ENCODE measurements at regions not wholly inside any gene's neighbourhood (a gene's known extent, or its start where the extent isn't known, plus 50 kb on each side); places are given as distances from the start of the nearest gene placed in this dataset.
"Not testable (repeated sequence)": the region's sequence is repeated elsewhere in the genome, so short reads cannot be mapped to it uniquely, and the experiment has no call there.

DNA sequence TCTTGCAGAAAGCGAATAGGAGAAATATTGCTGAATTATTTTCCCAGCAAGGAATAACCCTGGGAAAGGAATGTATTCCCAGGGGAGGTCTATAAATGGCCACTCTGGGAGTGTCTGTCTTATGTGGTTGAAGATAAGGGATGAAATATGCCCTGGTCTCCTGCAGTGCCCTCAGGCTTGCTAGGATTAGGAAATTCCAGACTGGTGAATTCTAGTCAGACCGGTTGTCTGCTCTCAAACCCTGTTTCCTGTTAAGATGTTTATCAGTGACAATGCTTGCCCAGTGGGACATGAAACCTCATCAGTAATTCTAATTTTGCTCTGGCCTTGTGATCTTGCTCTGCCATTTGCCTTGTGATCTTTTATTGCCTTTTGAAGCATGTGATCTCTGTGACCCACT, 148.2 kb upstream of the CHODL start:
- DNase-seq, result peak; percentile 0

DNA sequence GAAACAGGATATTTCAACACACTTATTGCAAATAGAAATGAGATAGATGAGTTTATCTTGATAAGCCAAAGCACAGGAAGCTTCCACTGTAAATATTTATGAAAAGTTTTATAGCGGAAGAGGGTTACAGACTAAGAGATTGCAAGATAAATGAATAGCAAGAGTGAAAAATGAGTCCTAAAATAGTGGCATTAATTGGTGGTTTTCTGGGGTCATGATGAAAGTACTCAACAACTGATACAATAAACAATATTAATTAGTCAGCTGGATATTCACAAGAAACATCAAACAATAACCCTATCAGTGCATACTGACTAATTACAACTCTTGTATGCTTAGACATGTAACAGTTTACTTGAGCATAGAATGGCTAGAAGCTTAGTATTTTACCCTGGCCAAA, 154.8 kb upstream of the CHODL start:
- no peak for DNase-seq

DNA sequence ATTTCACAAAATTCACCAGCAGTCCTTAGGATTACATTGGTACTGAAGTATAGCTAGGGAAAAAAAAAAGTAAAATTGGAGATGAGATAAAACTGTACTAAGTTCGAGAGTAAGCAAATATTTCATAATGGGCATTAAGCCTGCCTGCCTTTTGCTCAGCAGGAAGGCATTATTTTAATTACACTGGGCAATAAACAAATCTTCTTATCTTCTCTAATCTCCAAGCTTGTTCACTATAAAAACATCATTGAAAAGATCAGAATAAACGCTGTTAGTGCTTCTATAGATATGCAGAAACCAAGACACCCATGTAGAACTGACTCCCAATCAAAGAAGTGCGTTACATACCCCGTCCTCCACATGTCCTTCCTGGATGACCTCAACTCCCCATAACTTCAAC, 174.2 kb upstream of the CHODL start:
- no peak for DNase-seq

DNA sequence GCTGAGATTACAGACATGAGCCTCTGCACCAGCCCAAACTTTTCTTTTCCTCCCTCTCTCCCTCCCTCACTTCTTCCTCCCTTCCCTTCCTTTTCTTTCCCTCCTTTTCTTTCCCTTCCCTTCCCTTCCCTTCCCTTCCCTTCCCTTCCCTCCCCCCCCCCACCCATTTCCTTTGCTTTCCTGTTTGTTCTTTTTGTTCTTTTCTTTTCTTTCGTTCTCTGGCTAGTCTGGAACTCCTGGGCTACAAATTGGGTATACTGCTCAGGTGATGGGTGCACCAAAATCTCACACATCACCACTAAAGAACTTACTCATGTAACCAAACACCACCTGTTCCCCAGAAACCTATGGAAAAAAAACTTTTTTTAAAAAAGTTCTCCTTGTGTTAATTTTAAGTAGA, 174.8 kb upstream of the CHODL start:
- DNase-seq, result no peak

DNA sequence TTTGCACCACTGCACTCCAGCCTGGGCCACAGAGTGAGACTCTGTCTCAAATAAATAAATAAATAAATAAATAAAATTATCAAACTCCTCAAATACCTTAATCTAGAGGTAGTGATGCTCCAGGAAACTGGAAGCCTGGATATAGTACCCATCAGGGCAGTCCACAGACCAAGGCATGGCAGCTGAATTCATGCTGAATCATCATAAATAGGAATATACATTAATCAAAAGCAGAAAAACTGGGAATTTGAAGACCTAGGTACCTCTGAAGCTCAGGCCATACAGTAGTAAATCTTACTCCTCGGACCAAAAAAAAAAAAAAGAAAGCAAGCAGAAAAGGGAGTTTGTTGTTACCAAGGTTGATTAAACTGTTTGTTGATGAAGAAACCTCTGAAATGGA, 184.2 kb upstream of the CHODL start:
- no peak for DNase-seq

DNA sequence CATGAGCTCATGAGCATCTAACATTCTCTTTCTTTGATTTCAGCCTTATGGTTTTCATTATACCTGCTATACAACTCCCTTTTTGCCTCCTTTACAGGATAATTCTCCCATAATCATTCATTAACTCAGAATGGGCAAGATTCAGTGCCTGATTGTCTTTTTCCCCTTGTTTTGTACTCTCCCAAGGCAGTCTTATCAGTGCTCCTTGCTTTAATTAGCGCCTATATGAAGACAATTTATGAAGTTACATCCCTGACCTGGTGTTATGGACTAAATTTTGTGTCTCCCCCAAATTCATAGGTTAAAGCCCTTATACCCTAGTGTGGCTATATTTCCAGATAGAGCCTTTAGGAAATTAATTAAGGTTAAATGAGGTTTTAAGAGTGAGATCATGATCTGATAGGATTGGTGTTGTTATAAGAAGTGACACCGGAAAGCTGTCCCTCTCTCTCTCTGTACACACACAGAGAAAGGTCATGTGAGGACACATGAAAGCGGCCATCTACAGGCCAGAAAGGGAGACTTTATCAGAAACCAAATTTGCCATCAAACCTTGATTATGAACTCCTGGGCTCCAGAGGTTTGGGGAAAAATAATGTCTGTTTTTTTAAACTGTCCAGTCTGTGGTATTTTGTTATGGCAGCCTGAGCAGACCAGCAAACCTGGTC, 185.8 kb upstream of the CHODL start:
- no peak for DNase-seq

DNA sequence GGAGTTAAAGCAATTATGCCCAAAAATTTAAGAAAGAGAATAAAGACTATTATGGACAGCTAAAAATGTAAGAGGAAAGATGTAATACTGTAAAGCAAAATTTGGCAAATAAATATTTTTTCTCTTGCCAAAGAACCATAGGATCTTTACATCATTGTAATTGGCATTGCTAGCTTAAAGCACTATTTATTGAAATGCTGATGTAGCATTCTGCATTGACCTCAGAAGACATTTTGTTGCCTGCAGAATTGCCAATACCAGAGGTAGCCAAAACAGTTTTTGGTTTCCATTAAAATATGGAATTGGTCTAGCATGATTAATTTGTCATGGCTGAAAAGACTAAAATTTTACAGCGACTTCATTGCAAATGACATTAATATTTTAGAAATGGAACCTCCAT, 191.5 kb upstream of the CHODL start:
- no peak for DNase-seq

DNA sequence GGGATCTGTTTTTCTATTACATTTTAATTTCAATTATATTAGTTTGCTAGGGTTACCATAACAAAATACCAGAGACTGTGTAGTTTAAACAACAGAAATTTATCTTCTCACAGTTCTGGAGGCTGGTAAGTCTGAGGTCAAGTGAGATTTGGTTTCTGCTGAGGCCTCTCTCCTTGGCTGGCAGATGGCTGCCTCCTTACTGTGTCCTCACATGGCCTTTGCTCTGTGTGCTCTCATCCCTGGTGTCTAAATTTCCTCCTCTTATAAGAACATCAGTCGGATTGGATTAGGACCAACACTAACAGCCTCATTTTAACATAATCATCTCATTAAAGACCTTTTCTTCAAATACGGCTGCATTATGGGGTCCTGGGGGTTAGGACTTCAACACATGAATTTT, 195.2 kb upstream of the CHODL start:
- DNase-seq, result no peak

DNA sequence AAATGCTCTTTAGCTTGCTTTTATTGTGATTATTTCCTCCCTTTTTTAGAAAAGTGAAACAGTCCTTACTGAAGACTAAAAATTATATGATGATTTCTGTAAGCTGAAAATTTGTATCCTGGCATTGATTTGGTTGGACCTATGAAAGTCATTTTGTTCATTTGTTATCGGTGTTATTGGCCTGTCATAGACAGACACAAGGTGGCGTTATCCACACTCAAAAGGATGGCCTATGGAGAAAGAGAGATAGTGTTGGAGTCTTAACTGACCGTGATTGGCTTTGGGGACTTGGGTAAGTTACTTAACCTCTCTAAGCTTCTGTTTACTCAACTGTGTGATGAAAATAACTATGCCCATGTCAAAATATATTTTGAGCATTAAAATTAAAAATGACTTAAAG, 203.6 kb upstream of the CHODL start:
- peak; percentile 16 for DNase-seq

DNA sequence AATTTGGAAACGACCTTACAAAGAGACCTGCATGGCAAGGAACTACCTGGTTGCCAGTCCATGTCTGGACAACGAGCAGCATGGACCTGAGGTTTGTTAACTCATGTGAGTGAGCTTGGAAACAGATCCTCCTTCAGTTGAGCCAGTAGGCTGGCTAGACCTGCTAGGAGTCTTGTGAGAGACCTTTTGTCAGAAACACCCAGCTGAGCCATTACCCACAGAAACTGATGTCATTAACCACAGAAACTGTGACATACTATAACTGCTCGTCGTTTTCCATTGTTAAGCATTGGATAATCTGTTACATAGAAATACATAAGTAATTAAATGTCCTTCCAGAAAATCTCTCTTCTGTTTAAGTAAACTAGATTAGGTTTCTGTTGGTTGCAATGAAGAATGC, 211.1 kb upstream of the C21orf91 start:
- DNase-seq, result no peak

DNA sequence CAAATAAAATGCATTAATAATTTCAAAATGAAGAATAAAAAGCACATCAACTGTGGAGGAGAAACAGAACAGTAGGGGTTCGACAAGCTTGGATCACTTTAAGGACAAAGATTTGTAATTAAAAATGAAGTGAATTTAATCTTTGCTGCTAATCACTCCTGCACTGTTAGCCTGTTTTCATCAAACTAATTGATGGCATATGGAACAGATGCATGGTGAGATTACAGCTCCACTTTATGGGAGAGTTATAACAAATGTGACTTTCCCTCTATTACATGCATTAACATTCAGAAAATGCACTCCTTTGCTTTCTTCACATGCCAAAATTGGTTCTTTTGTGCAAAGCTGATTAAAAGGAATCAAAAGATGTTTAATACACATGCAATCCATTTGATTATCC, 207.2 kb upstream of the C21orf91 start:
- DNase-seq, result no peak

DNA sequence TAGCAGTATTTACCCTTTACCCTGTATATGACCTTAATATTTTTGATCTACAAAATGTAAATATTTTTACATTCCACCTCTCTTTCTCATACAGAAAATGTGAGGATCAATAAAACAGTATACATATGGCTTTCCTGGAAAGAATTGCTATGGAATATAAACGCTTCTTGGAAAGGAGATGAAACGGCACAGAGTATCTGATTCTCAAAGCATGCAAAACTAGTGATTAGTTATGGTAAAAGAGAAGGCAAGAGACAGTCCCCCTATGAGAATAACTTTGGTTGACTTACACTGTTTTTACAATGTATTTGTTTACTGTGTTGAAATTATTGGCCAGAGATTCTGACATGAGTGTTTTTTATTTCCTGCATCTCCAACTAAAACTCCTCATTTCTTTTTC, 204.6 kb upstream of the C21orf91 start:
- DNase-seq, result no peak

DNA sequence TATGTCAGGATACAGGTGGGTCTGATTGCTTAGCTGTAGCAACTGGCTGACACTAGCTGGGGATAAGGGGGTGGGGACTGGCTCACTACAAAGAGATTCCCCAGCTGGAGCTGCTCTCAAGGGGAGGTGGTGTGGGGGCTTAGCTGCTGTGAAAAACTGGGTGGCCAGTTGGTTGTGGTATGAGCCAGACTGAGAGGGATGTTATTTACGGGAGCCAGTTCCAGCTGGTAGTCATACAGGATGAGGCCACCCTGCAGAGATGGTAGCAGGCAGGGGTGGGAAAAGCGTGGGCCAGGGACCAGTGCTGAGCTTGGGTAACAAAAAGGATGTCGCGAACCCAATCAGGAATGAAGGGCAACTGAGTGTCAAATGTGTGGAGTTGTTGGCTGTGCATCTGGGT, 204.0 kb upstream of the C21orf91 start:
- DNase-seq, result no peak

DNA sequence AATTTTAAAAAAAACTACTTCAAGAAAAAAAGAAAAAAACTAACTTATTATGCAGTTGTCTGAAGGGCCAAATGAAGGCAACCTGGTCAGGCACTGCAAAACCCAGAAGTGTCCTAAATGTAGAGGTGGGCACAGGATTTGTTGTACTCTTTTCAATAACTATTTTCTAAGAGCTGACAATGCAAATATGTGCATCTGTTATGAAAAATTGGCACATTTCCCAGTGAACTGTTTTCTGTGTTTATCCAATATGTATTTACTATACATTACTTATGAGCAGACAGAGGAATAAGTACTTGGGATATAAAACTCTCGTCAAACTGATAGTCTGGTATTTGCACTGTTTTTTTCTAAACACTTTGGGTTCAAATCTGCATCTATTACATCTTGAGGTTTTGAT, 188.0 kb upstream of the C21orf91 start:
- DNase-seq, result no peak

DNA sequence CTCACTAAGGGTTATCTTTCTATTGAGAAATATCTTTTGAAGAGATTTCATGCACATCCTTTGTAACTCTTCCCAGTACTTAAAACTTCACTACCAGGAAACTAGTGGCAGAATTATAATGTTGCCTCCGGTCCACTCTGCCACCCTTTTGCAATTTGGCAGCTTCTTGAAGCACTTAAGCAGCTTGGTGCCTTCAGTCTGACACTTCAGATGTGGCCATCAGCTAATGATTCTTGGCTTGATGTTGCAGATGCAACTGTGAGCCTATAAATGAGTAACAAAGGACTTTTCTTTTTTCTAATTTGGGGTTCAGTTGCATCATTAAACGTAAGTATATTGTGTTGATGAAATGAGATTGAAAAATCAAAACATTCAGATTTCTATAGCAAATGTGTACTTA, 187.5 kb upstream of the C21orf91 start:
- no peak for DNase-seq

DNA sequence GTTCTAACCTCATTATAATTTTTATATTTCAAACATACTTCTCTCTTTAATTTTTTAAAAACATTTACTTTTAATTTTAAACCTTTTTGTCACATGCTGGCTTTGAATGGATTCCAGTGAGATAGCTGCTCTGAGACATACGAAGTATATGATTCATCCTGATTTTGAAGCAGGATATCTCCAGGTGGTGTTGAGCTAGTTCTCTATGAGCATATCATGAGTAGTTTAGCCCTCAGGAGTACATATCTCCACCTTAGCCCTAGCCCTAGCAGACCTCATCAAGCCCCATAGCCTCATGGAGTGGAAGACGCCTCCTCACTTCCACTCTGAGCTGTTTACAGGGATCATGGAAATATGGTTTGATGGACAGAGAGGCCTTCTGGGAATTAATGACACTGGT, 183.2 kb upstream of the C21orf91 start:
- no peak for DNase-seq

DNA sequence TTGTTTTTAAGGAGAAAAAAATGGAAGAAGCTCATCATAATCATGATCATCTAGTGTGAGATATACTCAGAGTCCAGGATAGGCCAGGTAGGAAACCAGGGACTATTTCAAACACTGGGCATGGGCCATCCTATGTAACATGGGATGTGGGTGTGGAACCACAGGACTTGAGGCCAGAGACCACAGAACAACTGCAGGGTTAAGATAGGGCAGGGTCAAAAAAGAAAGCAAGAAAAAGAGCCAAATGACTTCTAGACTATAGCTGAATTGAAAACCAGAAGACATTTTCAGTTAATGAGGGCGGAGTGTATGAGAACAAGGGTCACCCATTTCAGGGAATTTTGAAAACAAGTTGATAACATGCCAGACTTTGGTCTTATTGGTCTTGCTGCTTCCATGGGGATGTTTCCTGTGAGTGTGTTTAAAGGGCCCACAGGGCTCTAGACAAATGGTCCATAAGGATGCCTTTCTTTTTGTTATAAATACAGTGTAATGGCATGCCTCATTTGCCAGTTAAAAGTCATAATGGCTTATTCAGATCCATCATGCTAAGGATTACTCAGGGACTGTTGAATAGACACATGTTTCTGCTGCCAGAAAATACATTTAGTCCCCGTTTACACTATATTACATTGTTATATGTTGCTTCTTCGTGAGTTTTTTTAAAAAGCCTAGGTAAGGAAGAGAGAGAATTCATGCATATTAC, 182.0 kb upstream of the C21orf91 start:
- DNase-seq, result no peak

DNA sequence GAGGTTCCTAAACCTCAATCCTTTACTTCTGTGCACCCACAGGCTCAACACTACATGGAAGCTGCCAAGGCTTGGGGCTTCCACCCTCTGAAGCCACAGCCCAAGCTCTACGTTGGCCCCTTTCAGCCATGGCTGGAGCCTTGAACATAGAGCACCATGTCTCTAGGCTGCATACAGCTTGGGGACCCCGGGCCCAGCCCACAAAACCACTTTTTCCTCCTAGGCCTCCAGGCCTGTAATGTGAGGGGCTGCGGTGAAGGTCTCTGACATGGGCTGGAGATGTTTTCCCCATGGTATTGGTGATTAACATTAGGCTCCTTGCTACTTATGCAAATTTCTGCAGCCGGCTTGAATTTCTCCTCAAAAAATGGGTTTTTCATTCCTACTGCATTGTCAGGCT, 179.4 kb upstream of the C21orf91 start:
- not testable (repeated sequence) for DNase-seq

DNA sequence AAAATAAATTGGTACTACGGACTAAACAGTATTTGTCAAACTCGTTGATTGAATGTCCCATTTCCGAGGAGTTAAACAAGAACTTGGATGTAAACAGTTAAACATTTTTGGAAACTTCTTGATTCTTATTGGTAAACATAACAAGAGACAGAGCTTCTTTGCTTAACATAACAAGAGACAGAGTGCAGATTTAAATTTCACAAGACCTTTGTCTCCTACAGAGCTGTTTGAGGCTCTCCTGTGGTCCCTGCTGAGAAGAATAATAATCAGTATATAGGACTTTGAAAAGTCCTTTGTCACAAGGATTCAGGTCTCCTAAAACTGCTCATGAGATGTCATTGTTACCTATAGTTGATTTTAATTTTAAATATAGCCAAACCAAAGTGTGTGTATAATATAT, 170.6 kb upstream of the C21orf91 start:
- DNase-seq, result no peak

DNA sequence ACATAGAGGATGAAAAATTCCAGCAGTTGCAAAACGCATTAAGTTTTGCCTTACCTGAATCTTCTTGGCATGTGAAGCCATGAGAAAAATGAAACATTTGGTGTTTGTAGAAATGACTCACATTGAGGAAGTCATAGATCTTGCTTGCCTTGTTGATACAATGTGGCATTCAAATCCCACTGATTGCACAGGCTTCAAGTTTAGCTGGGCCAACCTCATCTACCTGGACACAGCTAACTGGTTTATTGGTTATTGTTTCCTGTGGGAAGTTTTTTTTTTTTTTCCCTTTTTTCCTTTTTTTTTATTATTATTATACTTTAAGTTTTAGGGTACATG, 168.9 kb upstream of the C21orf91 start:
- no peak for DNase-seq

DNA sequence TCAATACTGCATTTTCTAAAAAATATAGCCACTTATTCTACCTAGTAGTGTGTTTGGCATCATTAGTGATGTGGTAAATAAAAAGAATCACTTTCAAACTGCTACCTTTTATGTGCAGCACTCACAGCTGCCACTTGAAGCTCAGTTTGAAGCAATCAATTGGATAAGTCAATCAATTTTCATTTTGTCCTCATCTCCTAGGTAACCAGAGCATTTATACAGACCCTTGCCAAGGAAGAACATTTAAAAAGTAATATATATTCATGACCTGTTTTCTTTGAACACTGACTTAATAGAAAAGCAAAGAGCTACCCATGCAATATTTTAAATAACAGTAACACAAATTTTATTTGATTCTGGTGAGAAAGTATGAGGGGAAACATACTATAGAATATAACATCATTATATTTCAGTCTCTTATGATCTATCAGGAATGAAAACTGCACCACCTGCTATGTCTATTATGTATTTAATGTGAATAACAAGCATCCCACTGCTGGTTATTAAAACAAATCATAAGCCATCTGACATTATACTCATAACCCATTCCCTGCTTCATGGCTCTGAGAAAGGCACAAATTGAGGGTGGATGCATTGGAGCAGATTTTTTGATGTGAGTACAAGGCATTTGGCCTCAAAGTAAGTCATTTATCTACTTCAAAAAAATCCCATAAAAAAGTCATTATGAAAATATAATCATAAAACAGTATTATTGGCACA, 168.4 kb upstream of the C21orf91 start:
- DNase-seq, result no peak

DNA sequence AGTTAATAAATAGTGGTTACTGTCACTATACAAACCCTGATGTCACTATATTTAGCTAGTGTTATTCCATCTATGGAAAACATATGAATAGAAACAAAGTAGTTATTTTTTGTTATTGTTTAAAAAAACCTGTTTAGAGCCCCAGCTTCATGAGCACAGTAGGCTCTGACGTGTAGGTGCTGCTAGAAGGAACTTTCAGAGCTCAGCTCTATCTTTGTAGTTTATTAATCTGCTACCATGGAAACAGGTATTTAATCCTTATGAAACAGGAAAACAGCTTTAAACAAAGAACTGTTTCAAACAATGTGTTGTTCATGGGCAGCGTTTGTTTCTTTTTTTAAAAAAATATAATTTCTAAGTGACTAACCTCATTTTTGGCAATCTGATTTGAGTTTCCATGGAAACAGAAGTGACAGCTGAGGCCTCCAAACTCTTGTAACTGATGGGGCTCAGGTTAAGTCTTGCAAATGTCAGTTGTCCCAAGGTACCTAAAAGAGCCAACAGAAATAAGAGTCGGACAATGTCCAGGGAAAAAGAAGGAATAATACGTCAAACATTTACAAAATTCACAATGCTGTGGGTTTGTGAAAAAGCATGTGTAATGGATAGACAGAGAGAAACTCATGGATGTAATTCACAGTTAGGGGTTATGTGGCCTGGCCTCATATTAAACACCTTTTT, 162.0 kb upstream of the C21orf91 start:
- no peak for DNase-seq

DNA sequence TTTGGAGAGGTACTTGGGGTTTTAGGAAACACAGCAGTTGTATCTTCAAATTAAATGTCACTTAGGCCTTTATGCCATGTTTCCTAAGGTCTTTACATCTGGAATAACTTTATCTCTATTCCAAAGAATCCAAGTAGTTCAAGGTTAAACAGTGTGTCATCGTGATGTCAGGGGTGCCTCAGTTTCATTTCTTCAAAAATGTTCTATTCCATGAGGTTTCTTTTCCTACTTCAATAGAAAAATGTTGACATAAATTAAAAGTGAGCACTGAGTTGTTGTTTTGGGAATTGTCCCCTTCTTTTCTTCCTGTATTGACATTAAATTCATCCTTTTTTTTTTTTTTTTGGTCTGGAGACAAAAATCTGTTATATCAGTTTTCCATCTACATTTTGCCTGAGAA, 160.6 kb upstream of the C21orf91 start:
- no peak for DNase-seq

DNA sequence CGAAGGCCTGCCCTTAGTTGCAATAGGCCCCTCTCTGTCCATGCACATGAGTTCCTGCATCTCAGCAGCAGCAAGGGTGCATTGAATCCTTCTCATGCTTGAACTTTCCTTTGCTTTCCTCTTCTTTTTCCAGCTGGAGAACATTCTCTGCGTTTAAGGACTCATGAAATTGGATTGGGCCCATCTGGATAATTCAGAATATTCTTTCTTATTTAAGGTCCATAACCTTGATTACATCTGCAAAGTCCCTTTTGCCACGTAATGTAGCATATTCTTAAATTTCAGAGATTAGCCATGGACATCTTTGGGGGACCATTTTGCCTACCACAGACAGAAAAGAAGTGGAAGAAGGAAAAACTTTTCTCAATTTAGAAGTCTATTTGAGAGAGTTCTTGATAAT, 159.7 kb upstream of the C21orf91 start:
- no peak for DNase-seq

Measured in fibroblast of skin of back (primary cell).